ENCODE measurements at regions not wholly inside any gene's neighbourhood (a gene's known extent, or its start where the extent isn't known, plus 50 kb on each side); places are given as distances from the start of the nearest gene placed in this dataset.
"Not testable (repeated sequence)": the region's sequence is repeated elsewhere in the genome, so short reads cannot be mapped to it uniquely, and the experiment has no call there.

DNA sequence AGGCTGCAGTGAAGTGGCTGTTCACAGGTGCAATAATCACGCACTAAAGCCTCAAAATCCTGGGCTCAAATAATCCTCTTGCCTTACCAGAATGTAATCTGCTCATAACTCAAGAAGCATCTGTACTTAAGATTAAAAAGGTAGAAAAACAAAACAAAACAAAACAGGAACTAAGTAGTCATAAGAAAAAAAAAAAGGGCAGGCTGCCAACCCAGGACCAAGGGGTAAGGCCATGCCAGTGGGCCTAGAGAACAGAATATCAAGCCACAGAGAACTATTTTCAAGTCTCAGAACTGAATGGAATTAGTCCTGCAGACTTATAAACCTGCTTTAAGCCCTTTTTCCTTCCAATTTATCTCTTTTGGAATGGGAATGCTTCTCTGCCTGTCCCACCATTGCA lies 64.8 kb upstream of the TBC1D3K start:
- CTCF ChIA-PET, result no interaction called here
- TF ChIP-seq, protein P1, sequence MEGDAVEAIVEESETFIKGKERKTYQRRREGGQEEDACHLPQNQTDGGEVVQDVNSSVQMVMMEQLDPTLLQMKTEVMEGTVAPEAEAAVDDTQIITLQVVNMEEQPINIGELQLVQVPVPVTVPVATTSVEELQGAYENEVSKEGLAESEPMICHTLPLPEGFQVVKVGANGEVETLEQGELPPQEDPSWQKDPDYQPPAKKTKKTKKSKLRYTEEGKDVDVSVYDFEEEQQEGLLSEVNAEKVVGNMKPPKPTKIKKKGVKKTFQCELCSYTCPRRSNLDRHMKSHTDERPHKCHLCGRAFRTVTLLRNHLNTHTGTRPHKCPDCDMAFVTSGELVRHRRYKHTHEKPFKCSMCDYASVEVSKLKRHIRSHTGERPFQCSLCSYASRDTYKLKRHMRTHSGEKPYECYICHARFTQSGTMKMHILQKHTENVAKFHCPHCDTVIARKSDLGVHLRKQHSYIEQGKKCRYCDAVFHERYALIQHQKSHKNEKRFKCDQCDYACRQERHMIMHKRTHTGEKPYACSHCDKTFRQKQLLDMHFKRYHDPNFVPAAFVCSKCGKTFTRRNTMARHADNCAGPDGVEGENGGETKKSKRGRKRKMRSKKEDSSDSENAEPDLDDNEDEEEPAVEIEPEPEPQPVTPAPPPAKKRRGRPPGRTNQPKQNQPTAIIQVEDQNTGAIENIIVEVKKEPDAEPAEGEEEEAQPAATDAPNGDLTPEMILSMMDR (IDR thresholded peaks at IDR 0.05; ENCODE audit: control extremely low read depth, extremely low read depth, low read depth, missing control alignments), result no peak
- POLR2A ChIA-PET, result no interaction called here

DNA sequence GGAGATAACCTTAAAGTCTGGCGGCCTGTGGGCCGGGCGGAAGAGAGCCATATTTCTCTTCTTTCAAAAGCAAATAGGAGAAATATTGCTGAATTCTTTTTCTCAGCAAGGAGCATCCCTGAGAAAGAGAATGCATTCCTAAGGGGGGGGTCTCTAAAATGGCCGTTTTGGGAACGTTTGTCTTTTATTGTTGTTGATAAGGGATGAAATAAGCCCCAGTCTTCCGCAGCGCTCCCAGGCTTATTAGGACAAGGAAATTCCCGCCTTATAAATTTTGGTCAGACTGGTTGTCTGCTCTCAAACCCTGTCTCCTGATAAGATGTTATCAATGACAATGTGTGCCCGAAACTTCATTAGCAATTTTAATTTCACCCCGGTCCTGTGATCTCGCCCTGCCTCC lies 65.8 kb upstream of the TBC1D3K start:
- CTCF ChIA-PET; DNase-seq (ENCODE audit: extremely low spot score); POLR2A ChIA-PET: not testable (repeated sequence)

More for the DNA sequence above, 64.8 kb upstream of the TBC1D3K start:
- DNase-seq (ENCODE audit: extremely low spot score), result no peak

DNA sequence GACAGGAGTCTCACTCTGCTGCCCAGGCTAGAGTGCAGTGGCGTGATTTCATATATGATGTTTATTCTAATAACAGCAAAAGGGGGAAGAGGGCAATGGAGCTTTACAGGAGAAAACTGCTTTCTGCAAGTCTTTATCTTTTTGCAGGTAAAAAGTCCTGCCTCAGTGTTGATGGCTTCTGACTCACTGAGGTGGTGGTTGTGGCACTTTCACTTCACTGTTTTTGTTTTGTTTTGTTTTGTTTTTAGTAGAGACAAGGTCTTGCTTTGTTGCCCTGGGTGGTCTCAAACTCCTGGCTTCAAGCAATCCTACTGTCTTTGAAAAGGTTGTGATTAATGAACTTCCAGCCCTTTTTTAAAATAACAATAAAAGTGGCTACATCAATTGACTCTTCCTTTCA lies 68.0 kb upstream of the TBC1D3K start:
- TF ChIP-seq, protein P1 (IDR thresholded peaks at IDR 0.05; ENCODE audit: control extremely low read depth, extremely low read depth, low read depth, missing control alignments), result no peak
- CTCF ChIA-PET, result interaction anchor here (1.4 kb wide), 1 partner anchor 15 kb away, joined by 3 read pairs; no protein-coding TSS in a partner anchor
- DNase-seq (ENCODE audit: extremely low spot score), result no peak
- POLR2A ChIA-PET, result no interaction called here

DNA sequence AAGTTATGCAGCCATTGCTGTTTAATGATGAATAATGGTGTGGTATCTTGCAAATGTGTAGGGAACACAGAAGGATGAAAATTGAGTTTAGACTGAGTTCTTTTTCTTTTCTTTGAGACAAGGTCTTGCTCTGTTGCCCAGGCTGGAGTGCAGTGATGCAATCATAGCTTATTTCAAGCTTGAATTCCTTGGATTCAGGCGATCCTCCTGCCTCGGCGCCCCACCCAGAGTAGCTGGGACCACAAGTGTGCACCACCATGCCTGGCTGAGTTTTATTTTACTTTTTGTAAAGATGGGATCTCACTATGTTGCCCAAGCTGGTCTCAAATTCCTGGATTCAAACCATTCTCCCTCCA lies 74.6 kb upstream of the TBC1D3K start:
- ChIA-PET CTCF (no interaction called here), POLR2A (no interaction called here)
- TF ChIP-seq, protein P1 (IDR thresholded peaks at IDR 0.05; ENCODE audit: control extremely low read depth, extremely low read depth, low read depth, missing control alignments), result no peak
- DNase-seq (ENCODE audit: extremely low spot score), result no peak

DNA sequence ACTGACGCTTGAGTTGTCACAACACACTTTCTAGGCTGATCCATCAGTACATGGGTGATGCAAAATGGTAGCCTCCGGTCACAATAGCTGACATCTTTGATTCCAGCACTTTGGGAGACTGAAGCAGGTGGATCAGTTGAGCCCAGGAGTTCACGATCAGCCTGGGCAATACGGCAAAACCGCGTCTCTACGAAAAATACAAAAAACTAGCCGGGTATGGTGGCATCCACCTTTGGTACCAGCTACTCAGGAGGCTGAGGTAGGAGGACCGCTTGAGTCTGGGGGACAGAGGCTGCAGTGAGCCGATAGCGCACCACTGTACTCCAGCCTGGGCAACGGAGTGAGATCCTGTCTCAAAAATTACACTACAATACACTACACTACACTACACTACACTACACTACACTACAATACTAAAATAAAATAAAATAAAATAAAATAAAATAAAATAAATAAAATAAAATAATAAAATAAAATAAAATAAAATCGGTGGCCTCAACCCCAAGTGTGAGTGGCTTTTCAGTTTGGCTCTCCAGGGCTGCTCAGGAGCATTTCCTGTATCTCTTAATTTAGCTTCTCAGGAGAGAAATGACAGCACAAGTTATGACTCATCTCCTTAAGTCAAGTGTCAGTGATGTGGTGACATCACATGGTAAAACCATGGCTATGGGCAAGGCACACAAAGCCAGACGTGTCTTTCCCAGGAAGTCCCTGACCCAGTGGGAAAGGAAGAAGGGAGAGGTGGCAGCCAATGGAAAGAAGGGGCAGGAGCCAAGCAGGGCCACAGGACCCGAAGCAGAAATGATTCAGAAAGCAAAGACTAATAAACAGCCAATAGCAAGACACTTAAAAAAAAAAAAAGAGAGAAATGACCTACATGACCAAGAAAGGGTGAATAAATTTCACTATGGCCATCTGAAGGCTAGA lies 75.3 kb upstream of the TBC1D3K start:
- TF ChIP-seq, protein P1 (IDR thresholded peaks at IDR 0.05; ENCODE audit: control extremely low read depth, extremely low read depth, low read depth, missing control alignments), result no peak
- ChIA-PET CTCF (interaction anchor here (1.2 kb wide), 1 partner anchor 33 kb away, joined by 5 read pairs; no protein-coding TSS in a partner anchor), POLR2A (no interaction called here)
- DNase-seq (ENCODE audit: extremely low spot score), result peak; percentile 72

DNA sequence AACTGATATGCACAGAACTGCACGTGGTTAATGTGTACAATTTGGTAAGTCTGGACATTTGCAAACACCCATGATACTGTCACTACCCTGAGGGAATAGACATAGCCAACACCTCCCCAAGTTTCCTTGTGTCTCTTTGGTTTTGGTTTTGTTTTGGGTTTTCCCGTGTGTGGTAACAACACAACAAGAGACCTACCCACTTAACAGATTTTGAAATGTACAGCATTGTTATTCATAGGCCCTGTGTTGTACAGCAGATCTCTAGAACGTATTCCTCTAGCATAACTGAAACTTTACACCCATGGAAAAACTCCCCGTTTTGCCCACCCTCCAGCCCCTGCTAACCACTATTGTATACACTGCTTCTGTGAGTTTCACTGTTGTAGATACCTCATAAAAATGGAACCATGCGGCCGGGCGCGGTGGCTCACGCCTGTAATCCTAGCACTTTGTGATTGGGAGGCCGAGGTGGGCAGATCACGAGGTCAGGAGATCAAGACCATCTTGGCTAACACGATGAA lies 76.3 kb upstream of the TBC1D3K start:
- ChIA-PET POLR2A (no interaction called here), CTCF (interaction anchor here (1.2 kb wide), 1 partner anchor 32 kb away, joined by 5 read pairs; no protein-coding TSS in a partner anchor)
- TF ChIP-seq, protein P1 (IDR thresholded peaks at IDR 0.05; ENCODE audit: control extremely low read depth, extremely low read depth, low read depth, missing control alignments), result no peak
- DNase-seq (ENCODE audit: extremely low spot score), result no peak

DNA sequence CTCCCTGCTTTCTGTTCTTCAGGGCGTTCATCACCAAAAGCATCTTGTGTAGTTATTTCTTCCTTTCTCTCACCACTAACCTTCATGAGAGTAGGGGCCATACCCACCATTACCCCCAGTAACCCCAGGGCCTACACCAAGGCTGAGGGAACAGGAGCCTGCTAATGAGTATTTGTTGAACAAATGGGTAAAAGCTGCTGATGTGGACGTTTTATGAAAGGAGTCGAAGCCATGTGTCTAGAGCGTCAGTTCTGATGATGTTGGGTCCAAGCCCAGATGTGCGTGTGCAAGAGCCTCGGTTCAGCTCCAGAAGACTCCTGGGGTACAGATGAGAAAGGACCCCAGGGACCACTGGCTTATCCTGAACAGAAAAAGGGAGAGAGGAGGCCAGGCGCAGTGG lies 77.1 kb upstream of the TBC1D3K start:
- TF ChIP-seq, protein P1 (IDR thresholded peaks at IDR 0.05; ENCODE audit: control extremely low read depth, extremely low read depth, low read depth, missing control alignments), result no peak
- POLR2A ChIA-PET, result no interaction called here
- no peak for DNase-seq (ENCODE audit: extremely low spot score)
- CTCF ChIA-PET, result no interaction called here

All from GM10248 (cell line).